SHP77 treated with DMSO at 0.1 percent for 48 hours (cell line): ENCODE measurements at regions not wholly inside any gene's neighbourhood (a gene's known extent, or its start where the extent isn't known, plus 50 kb on each side); places are given as distances from the start of the nearest gene placed in this dataset.

ENCODE experiments used
- DNase-seq: peaks from one replicate; lab custom pipeline; 2025; lab: John Stamatoyannopoulos, UW

- DNase-seq: no peak
Observed at GRCh38 chr6:143621876-143622605, 55.7 kb upstream of the PHACTR2 start.

GRCh38 chr6:143621159-143621873 lies 56.4 kb upstream of the PHACTR2 start:
- DNase-seq: no peak

- no peak for DNase-seq
Observed at GRCh38 chr6:143620447-143620846, 57.3 kb upstream of the PHACTR2 start.

GRCh38 chr6:143619824-143620401 lies 57.9 kb upstream of the PHACTR2 start:
- no peak for DNase-seq

- DNase-seq: no peak
Observed at GRCh38 chr6:143616741-143617140, 61.0 kb upstream of the PHACTR2 start.

- DNase-seq: no peak
Observed at GRCh38 chr6:143615785-143616184, 62.0 kb upstream of the PHACTR2 start.

GRCh38 chr6:143614235-143614634 lies 63.5 kb upstream of the PHACTR2 start:
- DNase-seq: no peak

- DNase-seq: no peak
Observed at GRCh38 chr6:143613749-143614148, 64.0 kb upstream of the PHACTR2 start.

GRCh38 chr6:143612186-143612585 lies 65.6 kb upstream of the PHACTR2 start:
- DNase-seq: no peak

- DNase-seq: no peak
Observed at GRCh38 chr6:143611580-143611979, 66.2 kb upstream of the PHACTR2 start.

GRCh38 chr6:143609972-143610371 lies 67.8 kb upstream of the PHACTR2 start:
- DNase-seq: no peak

- no peak for DNase-seq
Observed at GRCh38 chr6:143609501-143609900, 68.3 kb upstream of the PHACTR2 start.

GRCh38 chr6:143608906-143609305 lies 68.9 kb upstream of the PHACTR2 start:
- DNase-seq: no peak

GRCh38 chr6:143607974-143608373 lies 69.8 kb upstream of the PHACTR2 start:
- no peak for DNase-seq

GRCh38 chr6:143607168-143607567 lies 70.6 kb upstream of the PHACTR2 start:
- DNase-seq: no peak

- DNase-seq: no peak
Observed at GRCh38 chr6:143605906-143606521, 71.8 kb upstream of the PHACTR2 start.

- DNase-seq: no peak
Observed at GRCh38 chr6:143603455-143603854, 74.3 kb upstream of the PHACTR2 start.

GRCh38 chr6:143601504-143601903 lies 76.3 kb upstream of the PHACTR2 start:
- no peak for DNase-seq

GRCh38 chr6:143600821-143601220 lies 76.9 kb upstream of the PHACTR2 start:
- DNase-seq: no peak

GRCh38 chr6:143598466-143599080 lies 79.2 kb upstream of the PHACTR2 start:
- no peak for DNase-seq

- DNase-seq: no peak
Observed at GRCh38 chr6:143596866-143597265, 80.9 kb upstream of the PHACTR2 start.

- no peak for DNase-seq
Observed at GRCh38 chr6:143595251-143596036, 82.3 kb upstream of the PHACTR2 start.
